ENCODE measurements at regions not wholly inside any gene's neighbourhood (a gene's known extent, or its start where the extent isn't known, plus 50 kb on each side); places are given as distances from the start of the nearest gene placed in this dataset.

DNA sequence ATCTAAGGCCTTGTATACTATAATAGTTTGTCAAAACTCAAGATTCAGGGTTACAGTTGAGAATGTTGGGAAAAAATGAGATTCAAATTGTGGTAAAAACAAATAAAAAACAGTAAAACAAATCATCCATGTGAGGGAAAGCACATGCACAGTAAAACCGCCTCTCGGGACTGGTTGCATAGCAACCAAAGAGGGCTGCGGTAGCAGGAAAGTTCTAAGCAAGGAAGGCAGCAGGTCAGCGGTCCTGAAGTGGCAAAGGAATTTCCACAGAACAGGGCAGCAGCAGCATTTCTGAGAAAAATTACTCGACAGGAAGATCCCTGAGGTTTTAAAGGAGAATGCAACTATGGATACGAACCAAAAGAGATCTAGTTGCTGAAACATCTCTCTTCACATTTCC lies 93.7 kb downstream of the DYNAP start:
- no peak for TF ChIP-seq POLR2AphosphoS5 (IDR thresholded peaks at IDR 0.05)
- TF ChIP-seq, protein P1, sequence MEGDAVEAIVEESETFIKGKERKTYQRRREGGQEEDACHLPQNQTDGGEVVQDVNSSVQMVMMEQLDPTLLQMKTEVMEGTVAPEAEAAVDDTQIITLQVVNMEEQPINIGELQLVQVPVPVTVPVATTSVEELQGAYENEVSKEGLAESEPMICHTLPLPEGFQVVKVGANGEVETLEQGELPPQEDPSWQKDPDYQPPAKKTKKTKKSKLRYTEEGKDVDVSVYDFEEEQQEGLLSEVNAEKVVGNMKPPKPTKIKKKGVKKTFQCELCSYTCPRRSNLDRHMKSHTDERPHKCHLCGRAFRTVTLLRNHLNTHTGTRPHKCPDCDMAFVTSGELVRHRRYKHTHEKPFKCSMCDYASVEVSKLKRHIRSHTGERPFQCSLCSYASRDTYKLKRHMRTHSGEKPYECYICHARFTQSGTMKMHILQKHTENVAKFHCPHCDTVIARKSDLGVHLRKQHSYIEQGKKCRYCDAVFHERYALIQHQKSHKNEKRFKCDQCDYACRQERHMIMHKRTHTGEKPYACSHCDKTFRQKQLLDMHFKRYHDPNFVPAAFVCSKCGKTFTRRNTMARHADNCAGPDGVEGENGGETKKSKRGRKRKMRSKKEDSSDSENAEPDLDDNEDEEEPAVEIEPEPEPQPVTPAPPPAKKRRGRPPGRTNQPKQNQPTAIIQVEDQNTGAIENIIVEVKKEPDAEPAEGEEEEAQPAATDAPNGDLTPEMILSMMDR (IDR thresholded peaks at IDR 0.05 in 8 of 11, conservative IDR thresholded peaks at IDR 0.05 in 3 of 11) = no peak
